ENCODE measurements at regions not wholly inside any gene's neighbourhood (a gene's known extent, or its start where the extent isn't known, plus 50 kb on each side); places are given as distances from the start of the nearest gene placed in this dataset.
A peak's percentile ranks its signal among the peaks of the same experiment; 100 is the strongest.
"Not testable (repeated sequence)": the region's sequence is repeated elsewhere in the genome, so short reads cannot be mapped to it uniquely, and the experiment has no call there.

- Histone ChIP-seq H3K36me3 (ENCODE audit: control insufficient read depth, insufficient read depth, low read length) (no peaks in the 10 kb centered on the region), H3K4me3 (ENCODE audit: low read depth, low read length) (no peak overlapping the region), H3K27me3 (ENCODE audit: control insufficient read depth, insufficient read depth, low read length) (no peaks in the 10 kb centered on the region)
- no peak for FAIRE-seq
- no peak for DNase-seq (ENCODE audit: low read depth)
- TF ChIP-seq, protein P1, sequence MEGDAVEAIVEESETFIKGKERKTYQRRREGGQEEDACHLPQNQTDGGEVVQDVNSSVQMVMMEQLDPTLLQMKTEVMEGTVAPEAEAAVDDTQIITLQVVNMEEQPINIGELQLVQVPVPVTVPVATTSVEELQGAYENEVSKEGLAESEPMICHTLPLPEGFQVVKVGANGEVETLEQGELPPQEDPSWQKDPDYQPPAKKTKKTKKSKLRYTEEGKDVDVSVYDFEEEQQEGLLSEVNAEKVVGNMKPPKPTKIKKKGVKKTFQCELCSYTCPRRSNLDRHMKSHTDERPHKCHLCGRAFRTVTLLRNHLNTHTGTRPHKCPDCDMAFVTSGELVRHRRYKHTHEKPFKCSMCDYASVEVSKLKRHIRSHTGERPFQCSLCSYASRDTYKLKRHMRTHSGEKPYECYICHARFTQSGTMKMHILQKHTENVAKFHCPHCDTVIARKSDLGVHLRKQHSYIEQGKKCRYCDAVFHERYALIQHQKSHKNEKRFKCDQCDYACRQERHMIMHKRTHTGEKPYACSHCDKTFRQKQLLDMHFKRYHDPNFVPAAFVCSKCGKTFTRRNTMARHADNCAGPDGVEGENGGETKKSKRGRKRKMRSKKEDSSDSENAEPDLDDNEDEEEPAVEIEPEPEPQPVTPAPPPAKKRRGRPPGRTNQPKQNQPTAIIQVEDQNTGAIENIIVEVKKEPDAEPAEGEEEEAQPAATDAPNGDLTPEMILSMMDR (IDR thresholded peaks at IDR 0.05; ENCODE audit: insufficient read depth, low read length, severe bottlenecking) = no peak
These were observed 133.6 kb upstream of the GLRA1 start for GRCh38 chr5:152058267-152058666.

- no peak for FAIRE-seq
These were observed 132.3 kb upstream of the GLRA1 start for GRCh38 chr5:152056931-152057330.

GRCh38 chr5:152052470-152052869 is 127.8 kb upstream of the GLRA1 start:
- Histone ChIP-seq H3K27me3 (ENCODE audit: control insufficient read depth, insufficient read depth, low read length) (no peaks in the 10 kb centered on the region), H3K36me3 (ENCODE audit: control insufficient read depth, insufficient read depth, low read length) (no peaks in the 10 kb centered on the region), H3K4me3 (ENCODE audit: low read depth, low read length) (no peak overlapping the region)
- FAIRE-seq (no peak), DNase-seq (ENCODE audit: low read depth) (no peak)
- TF ChIP-seq, protein P1 (IDR thresholded peaks at IDR 0.05; ENCODE audit: insufficient read depth, low read length, severe bottlenecking) = no peak

More at GRCh38 chr5:152056931-152057330, 132.3 kb upstream of the GLRA1 start:
- no peaks in the 10 kb centered on the region for H3K36me3 ChIP-seq (ENCODE audit: control insufficient read depth, insufficient read depth, low read length)
- H3K4me3 ChIP-seq (ENCODE audit: low read depth, low read length) = no peak overlapping the region
- H3K27me3 ChIP-seq (ENCODE audit: control insufficient read depth, insufficient read depth, low read length) = no peaks in the 10 kb centered on the region
- no peak for DNase-seq (ENCODE audit: low read depth)
- TF ChIP-seq, protein P1 (IDR thresholded peaks at IDR 0.05; ENCODE audit: insufficient read depth, low read length, severe bottlenecking) = no peak

DNA sequence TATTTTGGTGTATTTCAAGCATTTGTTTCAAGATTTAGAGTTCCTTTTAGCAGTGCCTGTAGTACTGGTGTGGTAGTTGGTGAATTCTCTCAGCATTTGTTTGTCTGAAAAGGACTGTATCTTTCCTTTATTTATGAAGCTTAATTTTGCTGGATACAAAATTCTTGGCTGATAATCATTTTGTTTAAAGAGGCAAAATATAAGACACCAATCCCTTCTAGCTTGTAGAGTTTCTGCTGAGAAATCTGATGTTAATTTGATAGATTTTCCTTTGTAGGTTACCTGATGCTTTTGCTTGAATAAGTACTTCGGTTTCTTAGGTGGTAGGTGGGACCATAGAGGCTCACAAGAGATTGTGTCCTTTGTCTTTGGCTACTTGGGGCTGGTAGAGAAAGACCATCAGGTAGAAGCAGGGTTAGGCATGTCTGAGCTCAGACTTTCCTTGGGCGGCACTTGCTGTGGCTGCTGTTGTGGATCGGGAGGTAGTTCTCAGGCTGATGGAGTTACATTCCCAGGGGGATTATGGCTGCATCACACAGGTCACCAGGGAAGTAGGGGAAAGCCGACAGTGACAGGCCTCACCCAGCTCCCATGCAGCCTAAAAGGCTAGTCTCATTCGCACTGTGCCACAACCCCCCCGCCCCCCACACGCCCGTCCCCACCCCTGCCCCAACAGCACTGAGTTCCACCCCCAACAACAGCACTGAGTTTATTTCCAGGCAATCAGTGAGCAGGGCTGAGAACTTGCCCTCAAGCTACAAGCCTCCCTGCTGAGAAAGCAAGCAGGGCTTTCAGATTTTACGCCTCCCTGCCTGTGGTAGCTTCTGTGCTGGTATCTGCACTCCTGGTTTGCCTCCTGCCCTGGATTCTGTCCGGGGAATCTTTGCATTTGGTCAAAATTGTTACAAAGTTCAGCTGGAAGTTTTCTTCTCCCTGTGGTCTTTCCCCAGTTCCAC is 127.1 kb upstream of the GLRA1 start:
- no peak for DNase-seq (ENCODE audit: low read depth)
- H3K4me3 ChIP-seq (ENCODE audit: low read depth, low read length) = no peak overlapping the region
- TF ChIP-seq, protein P1 (IDR thresholded peaks at IDR 0.05; ENCODE audit: insufficient read depth, low read length, severe bottlenecking) = no peak
- H3K36me3 ChIP-seq (ENCODE audit: control insufficient read depth, insufficient read depth, low read length) = no peaks in the 10 kb centered on the region
- no peaks in the 10 kb centered on the region for H3K27me3 ChIP-seq (ENCODE audit: control insufficient read depth, insufficient read depth, low read length)
- no peak for FAIRE-seq

DNA sequence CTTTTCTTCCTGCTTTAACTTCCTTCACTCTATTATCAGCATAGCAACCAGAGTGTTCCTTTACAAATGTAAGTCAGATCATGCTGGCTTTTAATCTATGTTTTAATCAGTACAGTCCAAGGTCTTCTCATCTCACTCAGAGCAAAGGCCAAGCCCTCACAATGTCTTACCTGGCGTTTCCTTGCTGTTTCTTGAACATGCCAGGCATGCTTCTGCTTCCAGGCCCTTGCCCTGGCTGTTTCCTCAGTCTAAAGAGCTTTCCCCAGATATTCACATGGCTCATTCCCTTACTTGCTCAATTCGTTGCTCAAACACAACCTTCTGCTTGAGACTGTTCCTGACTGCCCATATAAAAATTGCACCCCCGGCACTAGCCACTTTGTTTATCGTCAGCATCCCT is 121.7 kb upstream of the GLRA1 start:
- no peak for DNase-seq (ENCODE audit: low read depth)

DNA sequence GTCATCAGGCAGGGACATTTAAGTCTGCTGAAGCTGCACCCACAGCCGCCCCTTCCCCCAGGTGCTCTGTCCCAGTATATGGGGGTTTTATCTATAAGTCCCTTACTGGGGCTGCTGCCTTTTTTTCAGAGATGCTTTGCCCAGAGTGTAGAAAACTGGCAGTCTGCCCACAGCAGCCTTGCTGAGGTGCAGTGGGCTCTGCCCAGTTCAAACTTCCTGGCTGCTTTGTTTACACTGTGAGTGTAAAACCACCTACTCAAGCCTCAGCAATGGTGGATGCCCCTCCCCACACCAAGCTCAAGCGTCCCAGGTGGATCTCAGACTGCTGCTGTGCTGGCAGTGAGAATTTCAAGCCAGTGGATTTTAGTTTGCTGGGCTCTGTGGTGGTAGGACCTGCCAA is 114.2 kb upstream of the GLRA1 start:
- peak; percentile 8 for DNase-seq (ENCODE audit: low read depth)
- FAIRE-seq; H3K4me3 ChIP-seq (ENCODE audit: low read depth, low read length); H3K36me3 ChIP-seq (ENCODE audit: control insufficient read depth, insufficient read depth, low read length); H3K27me3 ChIP-seq (ENCODE audit: control insufficient read depth, insufficient read depth, low read length): not testable (repeated sequence)

More for the DNA sequence above, 121.7 kb upstream of the GLRA1 start:
- TF ChIP-seq, protein P1 (IDR thresholded peaks at IDR 0.05; ENCODE audit: insufficient read depth, low read length, severe bottlenecking) = no peak
- no peaks in the 10 kb centered on the region for H3K36me3 ChIP-seq (ENCODE audit: control insufficient read depth, insufficient read depth, low read length)
- no peak for FAIRE-seq
- H3K27me3 ChIP-seq (ENCODE audit: control insufficient read depth, insufficient read depth, low read length) = no peaks in the 10 kb centered on the region
- H3K4me3 ChIP-seq (ENCODE audit: low read depth, low read length) = no peak overlapping the region

- not testable (repeated sequence) for H3K36me3 ChIP-seq (ENCODE audit: control insufficient read depth, insufficient read depth, low read length); DNase-seq (ENCODE audit: low read depth); FAIRE-seq; H3K4me3 ChIP-seq (ENCODE audit: low read depth, low read length); H3K27me3 ChIP-seq (ENCODE audit: control insufficient read depth, insufficient read depth, low read length)
These were observed 101.8 kb upstream of the GLRA1 start for GRCh38 chr5:152026328-152027024.

Measured in bronchial epithelial cell (primary cell).